SK-N-MC (cell line): ENCODE measurements at regions not wholly inside any gene's neighbourhood (a gene's known extent, or its start where the extent isn't known, plus 50 kb on each side); places are given as distances from the start of the nearest gene placed in this dataset.

Experiments
- DNase-seq: peaks from one replicate; pipeline ENCODE4 v3.0.0-alpha.2; 2011; ENCODE audit warnings: low read depth, low spot score
- H3K27ac ChIP-seq: fragments of 200-600 bp; sonication (generic); 2 replicates; pipeline ENCODE4 v1.5.1; 2016; ENCODE audit warnings: mixed run types
- H3K36me3 ChIP-seq: fragments of 200-600 bp; sonication (generic); 2 replicates; pipeline ENCODE4 v1.6.1; 2017; ENCODE audit warnings: antibody characterized with exemption, low read length, mixed read lengths; ENCODE audit not compliant: insufficient read depth
- H3K4me3 ChIP-seq: fragments of 200-600 bp; sonication (generic); 2 replicates; pipeline ENCODE4 v1.5.1; 2016
- H3K9ac ChIP-seq: fragments of 200-600 bp; sonication (generic); 2 replicates; pipeline ENCODE4 v1.8.0; 2017; ENCODE audit warnings: mixed run types, mixed read lengths; ENCODE audit not compliant: insufficient read length
- H3K9me3 ChIP-seq: fragments of 200-600 bp; sonication (generic); 2 replicates; pipeline ENCODE4 v1.6.1; 2017; ENCODE audit warnings: low read depth, mild to moderate bottlenecking, antibody characterized with exemption, low read length, moderate library complexity, mixed read lengths
- EZH2 ChIP-seq: fragments of 200-600 bp; sonication (generic); IDR thresholded peaks from one replicate; pipeline ENCODE4 v1.6.1; 2017; ENCODE audit warnings: antibody characterized with exemption
- FOXP2 ChIP-seq: optimal IDR thresholded peaks from 2 replicates; pipeline ENCODE3; 2011; ENCODE audit warnings: mild to moderate bottlenecking, moderate library complexity; ENCODE audit not compliant: insufficient read depth; ENCODE audit errors: extremely low read length, control extremely low read depth
- POLR2AphosphoS5 ChIP-seq: IDR thresholded peaks from 2 replicates; pipeline ENCODE4 v1.6.1; 2012; ENCODE audit warnings: mild to moderate bottlenecking, low read depth, low read length, borderline replicate concordance

DNA sequence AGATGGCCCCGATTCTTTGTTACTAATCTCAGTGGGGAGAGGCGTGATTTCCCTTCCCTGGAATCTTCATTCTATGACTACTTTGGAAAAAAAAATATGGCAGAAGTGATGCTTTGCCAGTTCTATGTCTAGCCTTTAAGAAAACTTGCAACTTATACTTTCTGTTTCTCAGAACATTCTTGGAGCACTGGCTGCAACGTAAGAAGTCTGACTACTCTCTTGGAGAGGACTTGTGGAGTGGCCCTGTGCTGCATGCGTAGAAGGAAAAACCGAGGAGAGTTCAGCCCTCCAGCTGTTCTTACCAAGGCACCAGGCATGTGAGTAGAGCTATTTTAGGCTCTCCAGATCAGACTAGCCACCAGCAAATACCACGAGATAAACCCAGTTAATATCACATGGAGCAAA lies 77.6 kb upstream of the STXBP5 start:
- TF ChIP-seq POLR2AphosphoS5 (no peak), EZH2 (no peak), FOXP2 (no peak)
- no peak overlapping the region for H3K9ac ChIP-seq
- no peak for DNase-seq
- no peaks in the 10 kb centered on the region for H3K9me3 ChIP-seq
- no peak overlapping the region for H3K27ac ChIP-seq
- H3K4me3 ChIP-seq = no peak overlapping the region
- H3K36me3 ChIP-seq = no peaks in the 10 kb centered on the region

DNA sequence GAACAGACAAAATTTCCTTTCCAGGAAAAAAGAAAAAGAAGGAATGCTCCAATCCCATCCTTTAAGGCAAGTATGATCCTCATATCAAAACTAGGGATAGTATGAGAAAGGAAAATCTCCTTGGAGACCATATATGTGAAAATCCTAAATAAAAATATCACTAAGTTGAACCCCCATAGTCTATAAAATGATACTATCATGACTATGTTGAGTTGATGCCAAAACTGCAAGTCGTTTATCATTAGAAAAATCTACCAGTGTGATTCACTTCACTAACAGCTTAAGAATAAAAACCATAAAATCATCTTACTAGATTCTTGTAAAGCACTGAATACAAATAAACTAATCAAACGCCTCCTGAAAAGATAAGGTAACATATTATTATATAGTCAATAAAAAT lies 76.6 kb upstream of the STXBP5 start:
- Histone ChIP-seq H3K4me3 (no peak overlapping the region), H3K9me3 (no peaks in the 10 kb centered on the region), H3K9ac (no peak overlapping the region), H3K27ac (no peak overlapping the region), H3K36me3 (no peaks in the 10 kb centered on the region)
- DNase-seq = no peak
- TF ChIP-seq FOXP2 (no peak), EZH2 (no peak), POLR2AphosphoS5 (no peak)

DNA sequence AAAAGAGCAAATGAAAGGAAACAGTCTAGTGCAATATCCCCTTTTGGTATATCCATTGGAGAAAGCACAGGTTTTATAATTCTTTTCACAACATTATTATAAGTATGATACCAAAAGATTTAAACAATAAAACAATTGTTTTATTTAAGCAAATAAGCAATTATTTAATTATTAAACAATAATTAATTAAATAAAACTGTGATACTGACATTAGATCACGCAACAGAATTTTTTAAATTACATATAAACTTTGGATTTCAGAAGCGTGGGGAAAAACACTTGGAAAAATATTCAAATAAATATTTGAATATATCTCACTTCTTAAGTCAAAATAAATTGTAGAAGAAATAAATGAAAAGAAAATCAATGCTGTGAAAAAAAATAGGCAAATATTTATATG lies 76.2 kb upstream of the STXBP5 start:
- no peak for TF ChIP-seq EZH2
- TF ChIP-seq FOXP2 = no peak
- no peak for TF ChIP-seq POLR2AphosphoS5
- Histone ChIP-seq H3K27ac (no peak overlapping the region), H3K9ac (no peak overlapping the region), H3K4me3 (no peak overlapping the region), H3K9me3 (no peaks in the 10 kb centered on the region), H3K36me3 (no peaks in the 10 kb centered on the region)
- no peak for DNase-seq

DNA sequence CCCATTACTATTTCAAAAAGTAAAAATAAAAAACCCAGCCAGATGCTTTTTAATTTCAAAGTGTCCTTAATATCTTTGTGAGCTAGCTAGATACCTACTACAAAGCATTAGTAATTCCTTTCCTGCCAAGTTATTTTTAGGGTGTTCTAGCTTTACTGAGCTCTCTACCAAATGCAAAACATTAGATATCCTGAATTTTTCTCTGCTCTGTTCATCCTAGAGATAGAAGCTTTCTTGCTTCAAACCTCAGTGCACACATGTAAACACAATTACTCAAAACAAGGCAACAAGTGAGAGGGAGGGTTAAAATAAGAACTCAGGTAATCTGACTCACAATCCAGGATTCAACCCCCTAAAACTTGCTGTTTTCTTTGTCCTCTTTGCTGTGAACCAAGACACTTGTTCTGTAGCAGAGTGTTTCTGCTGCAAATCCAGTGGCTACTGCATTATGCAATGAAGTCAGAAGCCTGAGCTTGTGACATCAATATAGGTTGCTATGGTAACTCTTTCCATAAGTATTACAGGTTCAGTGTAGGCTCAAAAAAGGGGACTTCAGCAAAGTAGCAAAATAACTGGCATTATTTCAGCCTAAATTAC lies 72.6 kb upstream of the STXBP5 start:
- Histone ChIP-seq H3K4me3 (no peak overlapping the region), H3K9me3 (no peaks in the 10 kb centered on the region), H3K27ac (no peak overlapping the region), H3K9ac (no peak overlapping the region), H3K36me3 (no peaks in the 10 kb centered on the region)
- TF ChIP-seq FOXP2 (no peak), POLR2AphosphoS5 (no peak), EZH2 (no peak)
- no peak for DNase-seq

DNA sequence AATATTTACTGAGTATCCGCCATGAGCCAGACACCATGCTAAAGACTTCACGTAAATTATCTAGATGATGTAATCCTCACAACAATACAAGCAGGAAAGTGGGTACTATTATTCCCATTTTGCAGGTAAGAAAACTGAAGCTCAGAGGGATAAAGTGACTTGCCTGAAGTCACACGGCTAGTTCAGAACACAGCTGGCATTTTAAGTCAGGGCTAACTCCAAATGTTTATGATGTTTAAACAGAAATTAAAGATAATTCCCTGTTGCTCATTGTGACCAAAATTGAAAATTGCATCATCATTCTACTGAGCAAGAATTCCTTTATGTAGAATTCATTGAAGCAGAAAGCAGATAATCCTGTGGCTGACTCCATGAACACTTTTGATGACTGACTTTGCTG lies 71.3 kb upstream of the STXBP5 start:
- H3K36me3 ChIP-seq = no peaks in the 10 kb centered on the region
- H3K9me3 ChIP-seq = no peaks in the 10 kb centered on the region
- TF ChIP-seq POLR2AphosphoS5 = no peak
- no peak for TF ChIP-seq EZH2
- no peak for TF ChIP-seq FOXP2
- no peak overlapping the region for H3K9ac ChIP-seq
- no peak for DNase-seq
- H3K4me3 ChIP-seq = no peak overlapping the region
- H3K27ac ChIP-seq = no peak overlapping the region

DNA sequence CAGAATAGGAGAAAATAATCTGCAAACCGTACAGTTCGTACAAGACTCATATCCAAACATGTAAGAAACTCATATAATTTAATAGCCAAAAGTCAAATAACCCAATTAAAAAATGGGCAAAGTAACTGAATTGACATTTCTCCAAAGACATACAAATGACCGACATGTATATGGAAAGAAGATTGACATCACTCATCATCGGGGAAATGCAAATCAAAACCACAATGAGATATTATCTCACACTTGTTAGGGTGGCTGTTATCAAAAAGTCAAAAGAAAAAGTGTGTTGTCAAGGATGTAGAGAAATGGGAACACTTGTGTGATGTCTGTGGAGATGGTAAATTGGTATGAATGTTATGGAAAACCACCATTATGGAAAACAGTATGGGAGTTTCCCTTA lies 70.5 kb upstream of the STXBP5 start:
- Histone ChIP-seq H3K9ac (no peak overlapping the region), H3K9me3 (no peaks in the 10 kb centered on the region), H3K36me3 (no peaks in the 10 kb centered on the region), H3K27ac (no peak overlapping the region), H3K4me3 (no peak overlapping the region)
- DNase-seq = no peak
- no peak for TF ChIP-seq FOXP2
- TF ChIP-seq EZH2 = no peak
- no peak for TF ChIP-seq POLR2AphosphoS5

DNA sequence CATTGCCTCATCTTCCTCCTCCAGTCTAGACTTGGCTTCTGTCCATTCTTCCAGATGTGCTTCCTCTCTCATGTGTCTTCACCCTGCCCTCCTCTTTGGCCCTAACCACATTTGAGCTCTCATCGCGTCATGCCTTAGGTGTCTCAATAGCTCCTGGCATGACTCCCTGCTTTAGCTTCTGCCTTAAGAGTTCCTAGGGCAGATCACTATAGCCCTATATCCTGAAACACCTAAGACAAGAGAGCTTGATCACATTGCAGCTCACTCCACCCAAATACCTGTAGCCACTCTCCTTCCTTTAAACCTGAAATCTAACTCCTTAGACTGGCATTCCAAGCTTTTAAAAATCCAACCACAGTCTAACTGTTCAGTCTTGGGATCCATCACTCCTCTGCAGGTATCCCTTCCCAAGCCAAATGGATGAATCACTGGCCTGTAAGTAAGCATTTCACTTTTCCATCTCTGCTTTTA lies 69.0 kb upstream of the STXBP5 start:
- Histone ChIP-seq H3K9ac (no peak overlapping the region), H3K9me3 (no peaks in the 10 kb centered on the region), H3K4me3 (no peak overlapping the region), H3K36me3 (no peaks in the 10 kb centered on the region), H3K27ac (no peak overlapping the region)
- DNase-seq = no peak
- TF ChIP-seq EZH2 = no peak
- no peak for TF ChIP-seq POLR2AphosphoS5
- no peak for TF ChIP-seq FOXP2

DNA sequence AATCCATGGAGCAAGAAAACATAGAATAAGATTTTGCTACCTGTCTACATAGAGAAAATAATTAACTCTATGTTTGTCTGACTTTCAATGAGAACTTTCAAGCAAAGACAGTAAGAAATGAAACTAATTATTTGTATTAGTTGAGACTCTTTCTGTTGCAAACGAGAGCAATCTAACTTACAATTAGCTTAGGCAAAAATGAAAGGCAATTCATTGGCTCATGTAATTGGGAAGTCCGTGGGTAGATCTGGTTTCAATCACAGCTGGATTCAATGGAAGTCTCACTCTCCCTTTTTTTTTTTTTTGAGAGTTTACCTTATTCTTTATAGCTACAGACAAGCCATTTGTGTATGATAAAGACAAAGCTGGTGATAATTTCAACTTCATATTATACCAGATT lies 68.2 kb upstream of the STXBP5 start:
- TF ChIP-seq POLR2AphosphoS5 (no peak), EZH2 (no peak), FOXP2 (no peak)
- DNase-seq = no peak
- H3K27ac ChIP-seq = no peak overlapping the region
- H3K4me3 ChIP-seq = no peak overlapping the region
- H3K9ac ChIP-seq = no peak overlapping the region
- no peaks in the 10 kb centered on the region for H3K36me3 ChIP-seq
- H3K9me3 ChIP-seq = no peaks in the 10 kb centered on the region

DNA sequence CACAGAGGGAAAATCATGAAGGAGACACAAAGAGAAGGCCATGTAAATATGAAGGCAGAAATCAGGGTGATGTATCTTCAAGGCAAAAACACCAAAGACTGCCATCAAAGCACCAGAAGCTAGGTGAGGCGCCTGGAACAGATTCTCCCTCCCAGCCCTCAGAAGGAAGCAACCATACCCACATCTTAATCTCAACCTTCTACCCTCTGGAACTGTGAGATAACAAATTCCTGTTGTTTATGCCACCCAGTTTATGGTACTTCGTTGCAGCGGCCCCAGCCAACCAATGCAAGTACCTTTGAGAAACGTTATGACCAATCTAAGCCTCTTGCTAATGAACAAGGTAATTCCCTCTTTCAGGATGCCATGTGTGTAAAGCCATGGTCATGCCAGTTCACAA lies 66.2 kb upstream of the STXBP5 start:
- Histone ChIP-seq H3K9ac (no peak overlapping the region), H3K9me3 (no peaks in the 10 kb centered on the region), H3K36me3 (no peaks in the 10 kb centered on the region), H3K4me3 (no peak overlapping the region), H3K27ac (no peak overlapping the region)
- no peak for DNase-seq
- TF ChIP-seq POLR2AphosphoS5 (no peak), EZH2 (no peak), FOXP2 (no peak)
